HL-60 (cell line): ENCODE measurements at regions not wholly inside any gene's neighbourhood (a gene's known extent, or its start where the extent isn't known, plus 50 kb on each side); places are given as distances from the start of the nearest gene placed in this dataset.

Experiments
- CTCF ChIP-seq: IDR thresholded peaks from one replicate; pipeline ENCODE4 v1.5.1; 2011; ENCODE audit warnings: low read length, control low read depth, inconsistent platforms; ENCODE audit not compliant: insufficient read depth
- POLR2AphosphoS5 ChIP-seq: IDR thresholded peaks from 2 replicates; pipeline ENCODE4 v1.6.1; 2012; ENCODE audit warnings: low read depth

GRCh38 chr18:25534401-25534800 lies 182.4 kb upstream of the ZNF521 start:
- TF ChIP-seq CTCF (no peak), POLR2AphosphoS5 (no peak)
